ENCODE measurements at regions not wholly inside any gene's neighbourhood (a gene's known extent, or its start where the extent isn't known, plus 50 kb on each side); places are given as distances from the start of the nearest gene placed in this dataset.
"Not testable (repeated sequence)": the region's sequence is repeated elsewhere in the genome, so short reads cannot be mapped to it uniquely, and the experiment has no call there.

DNA sequence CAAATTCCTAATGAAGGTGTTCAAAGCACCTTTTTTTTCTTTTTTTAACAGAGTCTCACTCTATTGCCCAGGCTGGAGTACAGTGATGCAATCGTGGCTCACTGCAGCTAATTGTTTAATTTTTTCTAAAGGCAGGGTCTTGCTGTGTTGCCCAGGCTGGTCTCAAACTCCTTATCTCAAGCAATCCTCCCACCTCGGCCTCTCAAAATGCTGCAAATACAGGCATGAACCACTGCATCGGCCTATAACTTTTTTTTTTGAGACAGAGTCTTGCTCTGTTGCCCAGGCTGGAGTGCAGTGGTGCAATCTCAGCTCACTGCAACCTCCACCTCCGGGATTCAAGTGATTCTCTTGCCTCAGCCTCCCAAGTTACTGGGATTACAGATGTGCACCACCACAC is 113.9 kb upstream of the CXADR start:
- DNase-seq (ENCODE audit: low spot score): not testable (repeated sequence)

DNA sequence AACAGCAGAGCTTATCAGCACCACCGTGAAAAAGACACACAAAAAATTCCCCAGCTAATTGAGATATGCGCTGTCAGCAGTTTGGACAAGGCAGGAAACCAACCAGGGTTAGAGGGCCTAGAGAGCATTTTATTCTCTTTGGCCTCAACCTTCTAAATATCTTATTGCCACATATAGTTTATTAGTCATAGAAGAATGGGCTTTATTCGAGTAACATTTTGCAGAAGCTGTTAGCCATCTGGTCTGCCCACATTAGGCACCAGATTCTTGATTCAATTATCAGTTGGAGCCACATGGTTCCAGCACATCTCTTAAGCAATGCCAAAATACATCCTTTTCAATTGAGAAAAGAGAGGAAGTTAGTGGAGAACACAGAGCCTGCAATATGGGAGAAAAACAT is 109.9 kb upstream of the CXADR start:
- no peak for DNase-seq (ENCODE audit: low spot score)

DNA sequence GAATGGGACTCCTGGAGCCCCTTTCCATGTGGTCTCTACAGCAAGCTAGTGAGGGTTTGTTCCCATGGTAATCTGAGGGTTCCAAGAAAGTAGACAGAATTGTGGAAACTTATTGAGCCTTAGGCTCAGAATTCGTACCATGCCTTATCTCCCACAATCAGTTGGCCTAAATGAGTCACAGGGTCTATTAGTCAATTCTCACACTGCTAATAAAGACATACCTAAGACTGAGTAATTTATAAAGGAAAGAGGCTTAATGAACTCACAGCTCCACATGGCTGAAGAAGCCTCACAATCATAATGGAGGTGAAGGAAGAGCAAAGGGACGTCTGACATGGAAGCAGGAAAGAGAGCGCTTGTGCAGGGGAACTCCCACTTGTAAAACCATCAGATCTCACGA is 106.6 kb upstream of the CXADR start:
- DNase-seq (ENCODE audit: low spot score): no peak

- DNase-seq (ENCODE audit: low spot score): no peak
These were observed 98.1 kb upstream of the CXADR start for GRCh38 chr21:17414766-17415165.

DNA sequence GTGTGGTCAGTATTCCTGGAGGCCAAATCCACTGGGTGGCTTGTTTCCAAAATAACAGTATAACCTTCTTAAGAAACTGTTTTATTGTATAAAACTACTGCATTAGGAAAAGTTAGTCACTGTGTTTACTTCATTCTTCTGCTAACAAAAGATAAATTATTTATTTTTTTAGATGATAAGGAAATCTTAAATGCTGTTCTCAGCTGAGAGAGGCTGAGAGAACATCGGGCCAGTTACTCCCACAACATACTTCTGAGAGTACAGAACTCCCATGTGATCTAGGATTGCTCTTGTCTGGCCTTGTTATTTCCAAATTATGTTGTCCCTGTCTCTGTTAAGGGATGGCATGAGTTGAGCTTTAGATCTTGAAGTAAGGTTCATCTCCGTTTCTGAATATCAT is 96.7 kb upstream of the CXADR start:
- no peak for DNase-seq (ENCODE audit: low spot score)

DNA sequence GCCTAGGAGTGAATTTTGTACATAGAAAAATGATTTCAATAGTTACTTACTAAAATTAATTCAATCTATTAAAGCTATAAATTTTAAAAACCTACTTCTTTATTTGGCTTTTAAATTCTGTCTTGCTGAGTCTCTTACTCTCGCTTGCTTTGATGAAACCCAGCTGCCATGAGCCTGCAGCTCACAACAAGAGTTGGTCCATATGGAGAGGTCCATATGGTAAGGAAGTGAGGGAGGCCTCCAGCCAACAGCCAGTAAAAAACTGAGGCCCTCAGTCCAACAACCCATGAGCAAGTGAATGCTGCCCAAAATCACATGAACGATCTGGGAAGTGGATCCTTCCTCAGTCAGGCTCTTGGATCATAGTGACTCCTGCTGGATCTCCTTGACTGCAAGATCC is 89.9 kb upstream of the CXADR start:
- no peak for DNase-seq (ENCODE audit: low spot score)

DNA sequence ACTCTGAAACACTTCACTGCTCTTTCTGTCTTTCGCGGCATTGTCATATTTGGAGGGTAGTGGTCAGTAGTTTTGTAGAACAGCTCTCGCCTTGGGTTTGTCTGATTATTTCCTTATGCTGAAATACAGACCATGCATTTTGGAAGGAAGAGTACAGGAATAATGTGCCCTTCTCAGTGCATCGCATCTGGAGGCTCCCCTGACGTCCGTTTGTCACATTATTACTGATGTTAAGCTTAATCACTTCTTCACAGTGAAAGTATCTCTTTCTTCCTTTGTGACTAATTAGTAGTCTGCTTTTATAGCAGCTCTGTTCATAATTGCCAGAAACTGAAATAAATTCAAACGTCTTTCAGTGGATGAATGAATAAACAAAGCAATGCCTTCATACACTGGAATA is 85.7 kb upstream of the CXADR start:
- DNase-seq (ENCODE audit: low spot score): no peak

GRCh38 chr21:17427831-17428483 is 84.9 kb upstream of the CXADR start:
- no peak for DNase-seq (ENCODE audit: low spot score)

DNA sequence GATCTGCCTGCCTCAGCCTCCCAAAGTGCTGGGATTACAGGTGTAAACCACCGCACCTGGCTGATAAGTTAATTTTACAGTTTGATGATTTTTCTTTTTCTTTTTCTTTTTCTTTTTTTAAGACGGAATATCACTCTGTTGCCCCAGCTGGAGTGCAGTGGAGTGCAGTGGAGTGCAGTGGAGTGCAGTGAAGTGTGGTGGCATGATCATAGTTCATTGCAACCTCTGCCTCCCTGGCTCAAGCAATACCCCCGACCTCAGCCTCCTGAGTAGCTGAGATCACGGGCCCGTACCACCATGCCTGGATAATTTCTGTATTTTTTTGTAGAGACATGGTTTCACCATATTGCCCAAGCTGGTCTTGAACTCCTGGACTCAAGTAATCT is 84.4 kb upstream of the CXADR start:
- DNase-seq (ENCODE audit: low spot score): no peak

DNA sequence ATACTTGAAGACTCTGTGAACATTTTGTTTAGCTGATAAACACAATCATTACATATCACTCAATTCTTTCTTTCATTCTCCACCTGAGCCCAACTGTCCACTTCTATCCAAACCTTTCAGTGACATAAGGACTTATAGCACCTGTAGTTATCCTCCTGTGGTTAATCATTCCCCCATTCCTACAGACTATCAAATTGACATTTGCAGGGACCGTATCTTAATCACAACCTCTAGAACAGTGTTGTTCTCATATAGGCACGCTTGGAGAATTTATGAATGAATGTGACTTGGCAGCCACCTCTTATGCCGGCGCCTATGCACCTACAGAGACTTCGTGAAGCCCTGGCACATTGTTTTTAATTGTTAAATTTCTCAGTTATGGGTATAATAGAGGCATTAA is 83.9 kb upstream of the CXADR start:
- DNase-seq (ENCODE audit: low spot score): no peak

- DNase-seq (ENCODE audit: low spot score): no peak
These were observed 82.9 kb upstream of the CXADR start for GRCh38 chr21:17429936-17430335.

DNA sequence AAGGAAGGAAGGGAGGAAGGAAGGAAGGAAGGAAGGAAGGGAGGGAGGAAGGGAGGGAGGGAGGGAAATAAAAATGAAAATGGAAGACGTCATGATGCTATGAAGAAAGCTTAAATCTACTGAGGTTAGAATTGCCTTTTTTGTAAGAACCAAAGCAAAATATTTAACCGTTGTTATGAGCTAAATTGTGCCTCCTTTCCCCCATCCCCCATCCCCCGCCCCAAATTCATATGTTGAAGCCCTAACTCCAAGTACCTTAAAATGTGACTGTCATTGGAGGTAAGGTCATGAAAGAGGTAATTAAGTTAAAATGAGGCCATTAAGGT is 80.1 kb upstream of the CXADR start:
- DNase-seq (ENCODE audit: low spot score): no peak

- DNase-seq (ENCODE audit: low spot score): no peak
These were observed 79.1 kb upstream of the CXADR start for GRCh38 chr21:17433730-17434129.

- DNase-seq (ENCODE audit: low spot score): no peak
These were observed 77.0 kb upstream of the CXADR start for GRCh38 chr21:17435565-17436543.

DNA sequence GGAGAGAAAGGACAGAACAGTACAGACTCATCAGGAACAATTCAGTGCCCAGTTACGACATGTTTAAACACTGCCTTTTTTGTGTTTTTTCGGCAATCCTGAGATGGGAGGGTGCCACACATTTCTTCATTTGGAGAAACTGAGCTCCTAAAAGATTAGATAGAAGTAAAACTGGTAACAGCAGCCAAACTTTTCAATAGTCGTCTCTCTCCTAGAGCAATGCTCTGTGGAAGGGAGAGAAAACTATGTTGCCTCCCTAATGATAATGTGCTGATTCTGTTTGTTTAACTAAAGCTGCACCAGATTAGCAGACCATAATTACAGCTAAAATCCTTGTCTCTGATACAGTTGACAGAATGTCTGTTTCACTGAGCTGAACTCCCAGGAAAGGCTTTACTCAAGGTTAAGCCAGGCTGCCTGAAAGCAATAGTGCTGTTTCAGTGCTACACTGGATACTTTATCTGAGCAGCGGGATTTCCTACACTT is 76.2 kb upstream of the CXADR start:
- DNase-seq (ENCODE audit: low spot score): no peak

DNA sequence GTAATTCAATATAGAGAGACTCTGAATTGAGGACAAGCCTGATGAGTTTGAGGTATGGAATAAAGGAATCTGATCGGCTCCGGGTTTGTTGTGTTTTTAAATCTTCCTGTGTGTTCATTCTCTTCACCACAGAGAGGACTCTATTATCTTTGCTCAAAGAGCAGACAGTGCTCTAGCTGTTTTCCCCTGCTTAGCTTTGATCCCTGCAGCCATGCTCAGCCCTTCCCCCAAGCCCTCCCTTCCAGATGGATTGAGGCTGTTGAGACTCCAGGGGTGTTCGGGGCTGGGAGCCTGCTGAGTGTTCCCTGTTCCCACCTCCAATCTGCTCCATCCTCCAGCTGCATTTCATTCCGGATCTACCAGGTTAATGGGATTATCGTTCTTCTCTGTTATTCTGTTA is 74.2 kb upstream of the CXADR start:
- no peak for DNase-seq (ENCODE audit: low spot score)

GRCh38 chr21:17440969-17441368 is 71.9 kb upstream of the CXADR start:
- no peak for DNase-seq (ENCODE audit: low spot score)

GRCh38 chr21:17441370-17441769 is 71.5 kb upstream of the CXADR start:
- DNase-seq (ENCODE audit: low spot score): no peak

DNA sequence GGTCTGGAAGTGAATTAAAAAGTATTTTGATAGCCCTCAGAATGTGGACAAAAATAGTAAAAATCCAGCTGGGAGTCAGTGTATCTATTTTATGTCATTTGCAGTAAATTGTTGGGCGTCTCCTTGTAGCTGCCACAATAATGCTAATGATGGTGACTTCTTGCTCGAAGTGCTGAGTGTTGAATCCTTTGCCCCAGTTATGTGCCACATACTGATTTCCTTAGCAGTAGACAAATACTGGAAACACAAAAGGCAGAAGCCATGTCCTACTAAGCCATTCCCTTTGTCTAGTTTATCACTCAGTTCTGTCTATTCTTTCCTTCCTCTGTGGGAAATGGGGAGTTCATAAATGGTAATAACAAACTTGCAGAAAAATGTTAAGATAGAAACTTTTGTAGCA is 70.7 kb upstream of the CXADR start:
- no peak for DNase-seq (ENCODE audit: low spot score)

DNA sequence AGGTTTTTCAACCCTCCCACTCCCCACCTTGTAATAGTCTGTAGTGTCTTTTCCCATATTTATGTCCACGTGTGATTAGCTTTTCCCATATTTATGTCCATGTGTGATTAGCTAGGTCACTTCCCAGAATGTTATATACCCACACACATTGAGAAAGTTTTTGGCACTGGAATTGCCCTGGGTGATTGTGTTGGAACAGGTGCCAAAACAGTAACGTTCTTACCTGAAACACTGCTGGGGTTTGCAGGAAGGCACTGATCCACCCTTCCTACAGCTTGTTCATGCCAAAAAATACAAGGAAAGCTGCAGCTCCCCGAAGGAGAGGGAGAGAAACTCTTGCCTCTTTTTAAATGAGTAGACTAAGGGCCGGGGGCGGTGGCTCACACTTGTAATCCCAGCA is 68.0 kb upstream of the CXADR start:
- DNase-seq (ENCODE audit: low spot score): no peak

DNA sequence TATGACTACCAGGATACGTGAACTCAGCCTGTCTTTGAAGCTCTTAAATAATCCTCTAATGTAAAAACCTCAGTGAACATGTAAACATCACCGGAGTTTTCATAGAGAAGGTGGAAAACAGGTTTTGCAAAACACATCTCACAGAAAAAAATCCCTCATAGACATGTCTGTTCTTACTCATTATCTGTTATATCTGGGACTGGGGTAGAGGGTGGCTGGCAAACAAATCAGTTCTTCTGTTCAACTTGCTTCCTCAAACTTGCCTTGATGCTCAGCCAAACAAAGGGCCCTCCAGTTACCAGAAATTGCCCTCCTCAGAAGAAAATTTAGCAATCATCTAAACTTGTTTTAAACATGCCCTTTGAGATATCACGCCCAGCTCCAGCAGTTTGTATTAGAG is 66.1 kb upstream of the CXADR start:
- DNase-seq (ENCODE audit: low spot score): no peak

- no peak for DNase-seq (ENCODE audit: low spot score)
These were observed 63.1 kb upstream of the CXADR start for GRCh38 chr21:17449701-17450100.

GRCh38 chr21:17451364-17451891 is 61.4 kb upstream of the CXADR start:
- DNase-seq (ENCODE audit: low spot score): no peak
